GM23248 (cell line): ENCODE measurements at regions not wholly inside any gene's neighbourhood (a gene's known extent, or its start where the extent isn't known, plus 50 kb on each side); places are given as distances from the start of the nearest gene placed in this dataset.

ENCODE experiments used
- EZH2 ChIP-seq: fragments of 200-600 bp; sonication (generic); IDR thresholded peaks from 2 replicates; pipeline ENCODE4 v1.6.1; 2018; ENCODE audit warnings: antibody characterized with exemption, mild to moderate bottlenecking; ENCODE audit not compliant: insufficient read depth, poor library complexity, severe bottlenecking
- EZH2phosphoT487 ChIP-seq: fragments of 200-600 bp; sonication (generic); IDR thresholded peaks from 2 replicates; pipeline ENCODE4 v1.6.1; 2018; ENCODE audit warnings: antibody characterized with exemption, moderate library complexity, mild to moderate bottlenecking, low read depth; ENCODE audit not compliant: insufficient read depth

GRCh38 chr6:91278416-91278815 lies 691.5 kb upstream of the MAP3K7 start:
- TF ChIP-seq EZH2phosphoT487 (no peak), EZH2 (no peak)
